ENCODE measurements at regions not wholly inside any gene's neighbourhood (a gene's known extent, or its start where the extent isn't known, plus 50 kb on each side); places are given as distances from the start of the nearest gene placed in this dataset.

DNA sequence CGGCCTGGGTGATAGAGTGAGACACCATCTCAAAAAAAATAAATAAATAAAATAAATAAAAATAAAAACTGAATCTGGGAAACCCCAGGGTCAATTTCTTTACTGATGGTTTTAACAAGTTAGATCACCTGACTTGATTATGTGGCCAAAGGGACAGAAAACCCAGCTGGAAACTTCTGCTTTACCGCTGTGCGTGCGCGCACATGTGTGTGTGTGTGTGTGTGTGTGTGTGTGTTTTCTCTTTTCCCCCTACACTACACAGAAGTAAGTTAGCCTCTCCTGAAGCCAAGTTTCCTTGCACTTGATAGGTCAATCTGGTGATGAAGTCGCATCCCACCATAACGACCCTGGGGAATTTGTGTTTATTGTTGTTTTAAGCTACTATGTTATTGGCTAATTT is 105.3 kb upstream of the AMN1 start:
- Histone ChIP-seq H3K36me3 (no peaks in the 10 kb centered on the region), H3K27ac (peak overlapping the region in 3 of 4 donors; percentile 23 to 60 (median 51)), H3K4me3 (no peak overlapping the region), H3K9me3 (peaks cover 0 to 5% (median 0%) of the 10 kb centered on the region in 4 donors), H3K27me3 (no peaks in the 10 kb centered on the region), H3K4me1 (no peaks in the 10 kb centered on the region)
- WGBS, 2 donors, result 91 to 92% methylated on average over 7 of the region's 7 CpGs
- DNase-seq (no peak), ATAC-seq (ENCODE audit: low FRiP score in 2 of 2) (no peak)
- TF ChIP-seq, protein P1, sequence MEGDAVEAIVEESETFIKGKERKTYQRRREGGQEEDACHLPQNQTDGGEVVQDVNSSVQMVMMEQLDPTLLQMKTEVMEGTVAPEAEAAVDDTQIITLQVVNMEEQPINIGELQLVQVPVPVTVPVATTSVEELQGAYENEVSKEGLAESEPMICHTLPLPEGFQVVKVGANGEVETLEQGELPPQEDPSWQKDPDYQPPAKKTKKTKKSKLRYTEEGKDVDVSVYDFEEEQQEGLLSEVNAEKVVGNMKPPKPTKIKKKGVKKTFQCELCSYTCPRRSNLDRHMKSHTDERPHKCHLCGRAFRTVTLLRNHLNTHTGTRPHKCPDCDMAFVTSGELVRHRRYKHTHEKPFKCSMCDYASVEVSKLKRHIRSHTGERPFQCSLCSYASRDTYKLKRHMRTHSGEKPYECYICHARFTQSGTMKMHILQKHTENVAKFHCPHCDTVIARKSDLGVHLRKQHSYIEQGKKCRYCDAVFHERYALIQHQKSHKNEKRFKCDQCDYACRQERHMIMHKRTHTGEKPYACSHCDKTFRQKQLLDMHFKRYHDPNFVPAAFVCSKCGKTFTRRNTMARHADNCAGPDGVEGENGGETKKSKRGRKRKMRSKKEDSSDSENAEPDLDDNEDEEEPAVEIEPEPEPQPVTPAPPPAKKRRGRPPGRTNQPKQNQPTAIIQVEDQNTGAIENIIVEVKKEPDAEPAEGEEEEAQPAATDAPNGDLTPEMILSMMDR (IDR thresholded peaks at IDR 0.05), result no peak
- TF ChIP-seq EP300 (IDR thresholded peaks at IDR 0.05) (no peak), POLR2AphosphoS5 (IDR thresholded peaks at IDR 0.05) (no peak), POLR2A (IDR thresholded peaks at IDR 0.05) (no peak)

DNA sequence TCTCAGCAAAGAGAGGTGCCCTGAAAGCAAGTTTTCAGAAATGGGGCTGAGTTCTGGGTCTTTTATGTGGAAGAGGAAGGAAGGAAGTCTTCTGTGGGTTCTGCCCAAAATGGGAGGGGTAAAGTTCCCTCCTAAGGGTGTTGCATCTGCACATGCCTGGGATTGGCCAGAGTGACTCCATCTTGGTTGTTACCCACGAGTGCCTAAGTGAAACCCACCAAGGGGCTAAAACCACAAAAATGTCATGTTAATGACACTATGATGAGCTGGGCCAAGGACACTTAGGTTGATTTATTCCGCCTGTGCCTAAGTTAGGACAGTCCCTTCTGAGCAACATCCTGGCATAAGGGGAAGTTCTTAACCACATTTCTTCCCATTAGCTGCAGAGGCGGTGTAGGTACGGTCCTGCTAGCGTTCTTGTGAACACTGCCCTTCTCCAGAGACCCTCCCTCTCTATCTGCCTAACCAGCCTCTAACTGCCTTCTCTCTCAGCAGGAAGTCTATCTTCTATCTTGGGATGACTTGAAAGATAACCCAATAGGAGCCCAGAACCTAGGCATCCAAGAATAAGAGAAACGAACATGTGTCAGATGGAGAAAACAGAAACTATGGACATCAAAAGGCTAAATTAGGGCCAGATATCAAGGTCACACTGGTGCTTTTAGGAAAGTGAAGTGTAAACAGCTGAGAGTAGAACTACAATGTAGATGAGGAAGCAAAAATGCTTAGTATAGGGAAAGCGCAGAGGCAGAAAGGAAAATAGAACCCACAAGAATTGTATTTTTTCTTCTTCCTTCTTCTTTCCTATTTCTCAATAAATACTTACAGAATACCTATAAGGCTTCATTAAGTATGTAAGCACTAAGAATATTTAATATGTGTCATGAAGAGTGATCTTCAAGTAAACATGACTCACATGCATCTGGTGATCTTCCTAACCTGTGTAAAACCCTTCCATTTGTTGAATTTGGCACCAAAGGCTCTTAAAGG is 104.2 kb upstream of the AMN1 start:
- DNase-seq, result peak in 1 of 2 donors; percentile 37
- Histone ChIP-seq H3K9me3 (peaks cover 0 to 5% (median 0%) of the 10 kb centered on the region in 4 donors), H3K4me3 (no peak overlapping the region), H3K27ac (peak overlapping the region; percentile 23 to 69 (median 64)), H3K27me3 (no peaks in the 10 kb centered on the region), H3K4me1 (no peaks in the 10 kb centered on the region), H3K36me3 (no peaks in the 10 kb centered on the region)
- WGBS, 2 donors, result 61 to 76% methylated on average over 6 to 7 of the region's 7 CpGs
- TF ChIP-seq POLR2A (IDR thresholded peaks at IDR 0.05), result no peak
- TF ChIP-seq POLR2AphosphoS5 (IDR thresholded peaks at IDR 0.05), result no peak
- TF ChIP-seq, protein P1 (IDR thresholded peaks at IDR 0.05), result no peak
- TF ChIP-seq EP300 (IDR thresholded peaks at IDR 0.05), result no peak
- peak; percentile 59 to 72 for ATAC-seq (ENCODE audit: low FRiP score in 2 of 2)

DNA sequence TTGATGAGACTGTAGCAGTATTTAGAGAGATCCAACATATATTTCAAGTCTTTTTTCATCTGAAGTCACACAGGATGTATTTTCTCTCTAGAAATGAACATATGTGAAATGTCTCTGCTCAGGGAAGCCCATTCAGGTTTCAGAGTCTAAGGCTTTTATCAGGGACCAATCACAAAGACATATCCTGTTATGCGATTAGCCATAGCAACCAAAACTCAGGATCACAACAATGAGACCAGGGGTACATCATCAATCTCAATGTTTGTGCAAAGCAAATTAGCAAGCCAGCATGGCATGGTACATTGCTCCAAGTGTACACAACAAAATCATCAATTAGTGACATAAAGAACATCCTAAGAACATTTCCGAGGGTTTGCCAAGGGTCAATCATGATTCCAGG is 99.2 kb upstream of the AMN1 start:
- peaks cover 0 to 5% (median 0%) of the 10 kb centered on the region in 4 donors for H3K9me3 ChIP-seq
- TF ChIP-seq, protein P1 (IDR thresholded peaks at IDR 0.05), result no peak
- no peak for TF ChIP-seq EP300 (IDR thresholded peaks at IDR 0.05)
- no peak for TF ChIP-seq POLR2AphosphoS5 (IDR thresholded peaks at IDR 0.05)
- no peak for TF ChIP-seq POLR2A (IDR thresholded peaks at IDR 0.05)
- H3K27me3 ChIP-seq, result no peaks in the 10 kb centered on the region
- DNase-seq, result no peak
- no peak overlapping the region for H3K4me3 ChIP-seq
- H3K4me1 ChIP-seq, result no peaks in the 10 kb centered on the region
- WGBS, 2 donors, result 62 to 70% methylated on average over 2 of the region's 2 CpGs
- no peak for ATAC-seq (ENCODE audit: low FRiP score in 2 of 2)
- no peaks in the 10 kb centered on the region for H3K36me3 ChIP-seq
- no peak overlapping the region for H3K27ac ChIP-seq

DNA sequence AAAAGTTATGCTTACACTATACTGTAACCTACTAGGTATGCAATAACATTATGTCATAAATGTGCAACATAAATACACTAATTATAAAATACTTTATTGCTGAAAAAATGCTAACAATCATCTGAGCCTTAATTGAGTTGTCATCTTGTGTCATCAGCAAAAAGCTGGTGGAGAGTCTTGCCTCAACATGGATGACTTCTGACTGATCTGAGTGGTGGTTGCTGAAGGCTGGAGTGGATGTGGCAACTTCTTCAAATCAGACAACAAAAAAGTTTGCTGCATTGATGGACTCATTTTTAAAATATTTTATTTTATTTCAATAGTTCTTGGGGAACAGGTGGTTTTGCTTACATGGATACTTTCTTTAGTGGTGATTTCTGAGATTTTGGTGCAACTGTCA is 93.9 kb upstream of the AMN1 start:
- no peaks in the 10 kb centered on the region for H3K4me1 ChIP-seq
- TF ChIP-seq POLR2A (IDR thresholded peaks at IDR 0.05) (no peak), EP300 (IDR thresholded peaks at IDR 0.05) (no peak), POLR2AphosphoS5 (IDR thresholded peaks at IDR 0.05) (no peak)
- TF ChIP-seq, protein P1 (IDR thresholded peaks at IDR 0.05), result no peak
- H3K9me3 ChIP-seq, result no peaks in the 10 kb centered on the region
- no peak for DNase-seq
- H3K27me3 ChIP-seq, result no peaks in the 10 kb centered on the region
- no peaks in the 10 kb centered on the region for H3K36me3 ChIP-seq
- no peak overlapping the region for H3K4me3 ChIP-seq
- no peak for ATAC-seq (ENCODE audit: low FRiP score in 2 of 2)
- no peak overlapping the region for H3K27ac ChIP-seq

Data from upper lobe of left lung (tissue), 6 donors.